ENCODE measurements at regions not wholly inside any gene's neighbourhood (a gene's known extent, or its start where the extent isn't known, plus 50 kb on each side); places are given as distances from the start of the nearest gene placed in this dataset.

GRCh38 chr1:103942029-103942428, 192.3 kb downstream of the AMY1C start:
- 83% methylated on average over 1 of the region's 1 CpG; no CpG with 5 or more reads in 1 of the 2 experiments for WGBS, 2 experiments (ENCODE audit: insufficient coverage in 2 of 2)
- H3K36me3 ChIP-seq (ENCODE audit: control insufficient read depth, insufficient read depth, low read length), result no peaks in the 10 kb centered on the region

GRCh38 chr1:103945774-103946173, 196.1 kb downstream of the AMY1C start:
- H3K27ac ChIP-seq (ENCODE audit: low read depth, low read length, severe bottlenecking), result no peak overlapping the region
- H3K4me1 ChIP-seq (ENCODE audit: control insufficient read depth, insufficient read depth, low read length, poor library complexity, severe bottlenecking), result no peaks in the 10 kb centered on the region
- H3K4me3 ChIP-seq (ENCODE audit: extremely low read depth, insufficient read depth, low read length, poor library complexity, severe bottlenecking), result no peak overlapping the region
- WGBS, 2 experiments (ENCODE audit: insufficient coverage in 2 of 2), result 64% methylated on average over 2 of the region's 3 CpGs; no CpG with 5 or more reads in 1 of the 2 experiments
- no peaks in the 10 kb centered on the region for H3K36me3 ChIP-seq (ENCODE audit: control insufficient read depth, insufficient read depth, low read length)
- no peaks in the 10 kb centered on the region for H3K9me3 ChIP-seq (ENCODE audit: control insufficient read depth, low read length)

More at GRCh38 chr1:103942029-103942428, 192.3 kb downstream of the AMY1C start:
- no peak overlapping the region for H3K4me3 ChIP-seq (ENCODE audit: extremely low read depth, insufficient read depth, low read length, poor library complexity, severe bottlenecking)
- no peak overlapping the region for H3K27ac ChIP-seq (ENCODE audit: low read depth, low read length, severe bottlenecking)
- no peaks in the 10 kb centered on the region for H3K9me3 ChIP-seq (ENCODE audit: control insufficient read depth, low read length)
- no peaks in the 10 kb centered on the region for H3K4me1 ChIP-seq (ENCODE audit: control insufficient read depth, insufficient read depth, low read length, poor library complexity, severe bottlenecking)

- H3K4me3 ChIP-seq (ENCODE audit: extremely low read depth, insufficient read depth, low read length, poor library complexity, severe bottlenecking), result no peak overlapping the region
Measured at GRCh38 chr1:103948526-103948925, 198.8 kb downstream of the AMY1C start.

GRCh38 chr1:103949779-103950178, 200.1 kb downstream of the AMY1C start:
- Histone ChIP-seq H3K4me1 (ENCODE audit: control insufficient read depth, insufficient read depth, low read length, poor library complexity, severe bottlenecking) (no peaks in the 10 kb centered on the region), H3K27ac (ENCODE audit: low read depth, low read length, severe bottlenecking) (no peak overlapping the region), H3K36me3 (ENCODE audit: control insufficient read depth, insufficient read depth, low read length) (no peaks in the 10 kb centered on the region), H3K9me3 (ENCODE audit: control insufficient read depth, low read length) (no peaks in the 10 kb centered on the region), H3K4me3 (ENCODE audit: extremely low read depth, insufficient read depth, low read length, poor library complexity, severe bottlenecking) (no peak overlapping the region)

More at GRCh38 chr1:103948526-103948925, 198.8 kb downstream of the AMY1C start:
- Histone ChIP-seq H3K36me3 (ENCODE audit: control insufficient read depth, insufficient read depth, low read length) (no peaks in the 10 kb centered on the region), H3K9me3 (ENCODE audit: control insufficient read depth, low read length) (no peaks in the 10 kb centered on the region), H3K27ac (ENCODE audit: low read depth, low read length, severe bottlenecking) (no peak overlapping the region), H3K4me1 (ENCODE audit: control insufficient read depth, insufficient read depth, low read length, poor library complexity, severe bottlenecking) (no peaks in the 10 kb centered on the region)
- no CpG with 5 or more reads among the region's 3 CpGs for WGBS, 2 experiments (ENCODE audit: insufficient coverage in 2 of 2)

GRCh38 chr1:103953386-103953785, 203.7 kb downstream of the AMY1C start:
- H3K27ac ChIP-seq (ENCODE audit: low read depth, low read length, severe bottlenecking), result no peak overlapping the region
- H3K36me3 ChIP-seq (ENCODE audit: control insufficient read depth, insufficient read depth, low read length), result no peaks in the 10 kb centered on the region
- no peaks in the 10 kb centered on the region for H3K9me3 ChIP-seq (ENCODE audit: control insufficient read depth, low read length)
- WGBS, 2 experiments (ENCODE audit: insufficient coverage in 2 of 2), result no CpG with 5 or more reads among the region's 4 CpGs
- H3K4me3 ChIP-seq (ENCODE audit: extremely low read depth, insufficient read depth, low read length, poor library complexity, severe bottlenecking), result no peak overlapping the region
- no peaks in the 10 kb centered on the region for H3K4me1 ChIP-seq (ENCODE audit: control insufficient read depth, insufficient read depth, low read length, poor library complexity, severe bottlenecking)

GRCh38 chr1:103958699-103959098, 209.0 kb downstream of the AMY1C start:
- WGBS, 2 experiments (ENCODE audit: insufficient coverage in 2 of 2), result 100% methylated on average over 1 of the region's 1 CpG
- peaks cover 18% of the 10 kb centered on the region for H3K9me3 ChIP-seq (ENCODE audit: control insufficient read depth, low read length)
- H3K36me3 ChIP-seq (ENCODE audit: control insufficient read depth, insufficient read depth, low read length), result no peaks in the 10 kb centered on the region
- no peak overlapping the region for H3K4me3 ChIP-seq (ENCODE audit: extremely low read depth, insufficient read depth, low read length, poor library complexity, severe bottlenecking)
- no peak overlapping the region for H3K27ac ChIP-seq (ENCODE audit: low read depth, low read length, severe bottlenecking)
- H3K4me1 ChIP-seq (ENCODE audit: control insufficient read depth, insufficient read depth, low read length, poor library complexity, severe bottlenecking), result no peaks in the 10 kb centered on the region

GRCh38 chr1:103959565-103959964, 209.9 kb downstream of the AMY1C start:
- H3K27ac ChIP-seq (ENCODE audit: low read depth, low read length, severe bottlenecking), result no peak overlapping the region
- no peaks in the 10 kb centered on the region for H3K4me1 ChIP-seq (ENCODE audit: control insufficient read depth, insufficient read depth, low read length, poor library complexity, severe bottlenecking)
- 78 to 100% methylated on average over 2 of the region's 4 CpGs for WGBS, 2 experiments (ENCODE audit: insufficient coverage in 2 of 2)
- H3K36me3 ChIP-seq (ENCODE audit: control insufficient read depth, insufficient read depth, low read length), result no peaks in the 10 kb centered on the region
- H3K4me3 ChIP-seq (ENCODE audit: extremely low read depth, insufficient read depth, low read length, poor library complexity, severe bottlenecking), result no peak overlapping the region
- peaks cover 18% of the 10 kb centered on the region for H3K9me3 ChIP-seq (ENCODE audit: control insufficient read depth, low read length)

GRCh38 chr1:103960045-103960444, 210.3 kb downstream of the AMY1C start:
- H3K4me3 ChIP-seq (ENCODE audit: extremely low read depth, insufficient read depth, low read length, poor library complexity, severe bottlenecking), result no peak overlapping the region
- H3K9me3 ChIP-seq (ENCODE audit: control insufficient read depth, low read length), result peaks cover 18% of the 10 kb centered on the region
- no peak overlapping the region for H3K27ac ChIP-seq (ENCODE audit: low read depth, low read length, severe bottlenecking)
- H3K4me1 ChIP-seq (ENCODE audit: control insufficient read depth, insufficient read depth, low read length, poor library complexity, severe bottlenecking), result no peaks in the 10 kb centered on the region
- no peaks in the 10 kb centered on the region for H3K36me3 ChIP-seq (ENCODE audit: control insufficient read depth, insufficient read depth, low read length)
- 90 to 92% methylated on average over 2 of the region's 3 CpGs for WGBS, 2 experiments (ENCODE audit: insufficient coverage in 2 of 2)

GRCh38 chr1:103960710-103961109, 211.0 kb downstream of the AMY1C start:
- Histone ChIP-seq H3K4me1 (ENCODE audit: control insufficient read depth, insufficient read depth, low read length, poor library complexity, severe bottlenecking) (no peaks in the 10 kb centered on the region), H3K4me3 (ENCODE audit: extremely low read depth, insufficient read depth, low read length, poor library complexity, severe bottlenecking) (no peak overlapping the region), H3K9me3 (ENCODE audit: control insufficient read depth, low read length) (peaks cover 18% of the 10 kb centered on the region), H3K36me3 (ENCODE audit: control insufficient read depth, insufficient read depth, low read length) (no peaks in the 10 kb centered on the region), H3K27ac (ENCODE audit: low read depth, low read length, severe bottlenecking) (no peak overlapping the region)
- 73 to 89% methylated on average over 4 of the region's 6 CpGs for WGBS, 2 experiments (ENCODE audit: insufficient coverage in 2 of 2)

- Histone ChIP-seq H3K4me1 (ENCODE audit: control insufficient read depth, insufficient read depth, low read length, poor library complexity, severe bottlenecking) (no peaks in the 10 kb centered on the region), H3K27ac (ENCODE audit: low read depth, low read length, severe bottlenecking) (no peak overlapping the region), H3K9me3 (ENCODE audit: control insufficient read depth, low read length) (no peaks in the 10 kb centered on the region), H3K4me3 (ENCODE audit: extremely low read depth, insufficient read depth, low read length, poor library complexity, severe bottlenecking) (no peak overlapping the region), H3K36me3 (ENCODE audit: control insufficient read depth, insufficient read depth, low read length) (no peaks in the 10 kb centered on the region)
- 79 to 94% methylated on average over 2 to 3 of the region's 3 CpGs for WGBS, 2 experiments (ENCODE audit: insufficient coverage in 2 of 2)
Measured at GRCh38 chr1:103986792-103987191, 237.1 kb downstream of the AMY1C start.

GRCh38 chr1:103997631-103998030, 247.9 kb downstream of the AMY1C start:
- no peaks in the 10 kb centered on the region for H3K36me3 ChIP-seq (ENCODE audit: control insufficient read depth, insufficient read depth, low read length)
- no peak overlapping the region for H3K27ac ChIP-seq (ENCODE audit: low read depth, low read length, severe bottlenecking)
- no peaks in the 10 kb centered on the region for H3K9me3 ChIP-seq (ENCODE audit: control insufficient read depth, low read length)
- no CpG with 5 or more reads among the region's 3 CpGs for WGBS, 2 experiments (ENCODE audit: insufficient coverage in 2 of 2)
- H3K4me1 ChIP-seq (ENCODE audit: control insufficient read depth, insufficient read depth, low read length, poor library complexity, severe bottlenecking), result no peaks in the 10 kb centered on the region
- H3K4me3 ChIP-seq (ENCODE audit: extremely low read depth, insufficient read depth, low read length, poor library complexity, severe bottlenecking), result no peak overlapping the region
